AG04449 (cell line): ENCODE measurements at regions not wholly inside any gene's neighbourhood (a gene's known extent, or its start where the extent isn't known, plus 50 kb on each side); places are given as distances from the start of the nearest gene placed in this dataset.

Source experiments
- CTCF ChIA-PET: fragments of 350-600 bp; formaldehyde crosslinking; extraction: SDS; loops from one replicate; lab custom pipeline; 2021; ENCODE audit warnings: antibody characterized with exemption; lab: Yijun Ruan, JAX
- POLR2A ChIA-PET: fragments of 400-600, 350-600 bp; formaldehyde crosslinking; extraction: SDS; loops from one replicate; lab custom pipeline; 2020; ENCODE audit warnings: antibody characterized with exemption, inconsistent platforms; lab: Yijun Ruan, JAX
- DNase-seq: peaks from one replicate; pipeline ENCODE4 v3.0.0-alpha.2; 2010; ENCODE audit warnings: low read depth, low spot score
- H3K4me3 ChIP-seq: 2 replicates; pipeline ENCODE4 v1.5.1; 2011; ENCODE audit warnings: low read depth, mild to moderate bottlenecking, control low read depth, low read length
- TF ChIP-seq, protein P1 (sequence below): IDR thresholded peaks from one replicate; pipeline ENCODE4 v1.5.1; 2011; ENCODE audit warnings: mild to moderate bottlenecking, moderate library complexity, low read length, control low read depth, inconsistent platforms; ENCODE audit not compliant: insufficient read depth; ENCODE audit errors: missing control alignments

DNA sequence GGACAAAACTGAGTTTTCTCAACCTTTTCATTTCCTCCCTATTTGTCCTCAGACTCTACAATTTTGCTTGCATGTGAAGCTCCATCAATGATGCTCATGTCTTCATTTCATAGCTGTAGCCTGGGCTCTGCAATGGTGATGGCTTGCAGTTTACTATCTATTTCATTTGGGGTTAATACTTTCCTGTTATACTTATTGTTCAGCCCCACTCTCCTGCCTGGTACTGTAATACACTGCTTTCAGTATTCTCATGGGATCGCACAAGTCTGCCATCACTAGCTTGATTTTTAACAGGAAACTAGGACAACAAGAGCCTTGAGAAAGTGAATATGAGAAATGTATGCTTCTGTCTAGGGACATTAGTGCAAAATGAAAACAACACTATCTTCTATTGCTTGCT is 84.2 kb upstream of the SEMA6A start:
- POLR2A ChIA-PET = no interaction called here
- TF ChIP-seq, protein P1, sequence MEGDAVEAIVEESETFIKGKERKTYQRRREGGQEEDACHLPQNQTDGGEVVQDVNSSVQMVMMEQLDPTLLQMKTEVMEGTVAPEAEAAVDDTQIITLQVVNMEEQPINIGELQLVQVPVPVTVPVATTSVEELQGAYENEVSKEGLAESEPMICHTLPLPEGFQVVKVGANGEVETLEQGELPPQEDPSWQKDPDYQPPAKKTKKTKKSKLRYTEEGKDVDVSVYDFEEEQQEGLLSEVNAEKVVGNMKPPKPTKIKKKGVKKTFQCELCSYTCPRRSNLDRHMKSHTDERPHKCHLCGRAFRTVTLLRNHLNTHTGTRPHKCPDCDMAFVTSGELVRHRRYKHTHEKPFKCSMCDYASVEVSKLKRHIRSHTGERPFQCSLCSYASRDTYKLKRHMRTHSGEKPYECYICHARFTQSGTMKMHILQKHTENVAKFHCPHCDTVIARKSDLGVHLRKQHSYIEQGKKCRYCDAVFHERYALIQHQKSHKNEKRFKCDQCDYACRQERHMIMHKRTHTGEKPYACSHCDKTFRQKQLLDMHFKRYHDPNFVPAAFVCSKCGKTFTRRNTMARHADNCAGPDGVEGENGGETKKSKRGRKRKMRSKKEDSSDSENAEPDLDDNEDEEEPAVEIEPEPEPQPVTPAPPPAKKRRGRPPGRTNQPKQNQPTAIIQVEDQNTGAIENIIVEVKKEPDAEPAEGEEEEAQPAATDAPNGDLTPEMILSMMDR = no peak
- no peak overlapping the region for H3K4me3 ChIP-seq
- DNase-seq = no peak
- CTCF ChIA-PET = no interaction called here

DNA sequence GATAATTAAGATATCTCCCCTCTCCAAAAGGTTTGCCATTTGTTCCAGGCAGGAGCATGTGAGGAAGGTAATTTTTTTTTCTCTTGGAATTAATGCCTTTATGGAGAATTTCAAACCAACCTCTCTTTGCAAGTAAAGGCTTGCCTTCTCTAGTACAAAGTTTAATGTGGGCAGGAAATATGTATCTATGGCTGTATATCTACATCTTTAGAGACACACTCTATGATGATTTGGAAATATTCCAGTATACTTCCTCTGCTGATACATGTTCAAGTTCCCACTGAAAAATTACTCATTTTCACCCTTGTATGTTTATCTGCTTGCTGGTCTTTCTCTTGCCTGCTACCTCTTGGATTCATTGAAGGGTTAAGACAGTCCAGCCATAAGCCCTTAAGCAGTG is 83.5 kb upstream of the SEMA6A start:
- DNase-seq = no peak
- TF ChIP-seq, protein P1 = no peak
- CTCF ChIA-PET = no interaction called here
- POLR2A ChIA-PET = no interaction called here
- no peak overlapping the region for H3K4me3 ChIP-seq

GRCh38 chr5:116655431-116655830 is 80.8 kb upstream of the SEMA6A start:
- TF ChIP-seq, protein P1 = no peak
- CTCF ChIA-PET = no interaction called here
- POLR2A ChIA-PET = no interaction called here
- no peak overlapping the region for H3K4me3 ChIP-seq
- DNase-seq = no peak

DNA sequence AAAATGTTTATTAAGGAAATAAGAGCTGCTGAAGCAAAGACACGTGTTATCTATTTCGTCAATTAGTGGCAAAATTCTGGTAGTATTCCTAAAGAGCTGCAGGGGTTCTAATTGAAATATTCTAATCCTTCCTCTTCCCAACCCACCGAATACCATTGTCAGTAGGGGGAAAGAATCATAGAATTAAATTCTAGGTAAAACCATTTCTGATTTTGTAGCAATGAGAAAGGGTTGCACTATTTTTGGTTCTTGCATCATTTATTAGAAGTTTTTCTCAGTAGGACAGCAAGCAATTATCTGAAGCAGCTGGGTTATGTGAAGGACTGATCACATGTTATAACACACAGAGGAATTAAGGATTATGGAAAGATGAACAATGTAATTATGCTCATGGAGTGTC is 80.3 kb upstream of the SEMA6A start:
- POLR2A ChIA-PET = no interaction called here
- CTCF ChIA-PET = no interaction called here
- TF ChIP-seq, protein P1 = no peak

DNA sequence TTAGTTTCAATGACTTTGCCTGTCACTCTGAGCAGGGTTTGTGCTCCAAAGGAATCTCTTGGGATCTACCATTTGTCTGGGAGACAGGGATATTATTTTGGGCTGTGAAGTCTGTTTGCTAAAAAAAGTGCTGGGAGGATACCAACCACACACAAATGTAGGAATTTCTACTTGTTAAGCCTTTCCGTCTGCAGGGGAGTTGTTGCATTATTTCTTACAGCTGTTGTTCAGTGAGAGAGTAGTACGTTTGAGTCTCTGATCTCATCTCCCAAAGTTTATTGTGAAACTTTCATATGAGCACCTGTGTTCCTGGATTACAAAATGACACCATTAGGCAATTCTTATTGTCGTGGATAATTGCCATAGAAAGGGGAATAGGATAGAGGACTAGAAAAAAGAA is 78.3 kb upstream of the SEMA6A start:
- ChIA-PET CTCF (no interaction called here), POLR2A (no interaction called here)
- TF ChIP-seq, protein P1 = no peak
- DNase-seq = no peak
- no peak overlapping the region for H3K4me3 ChIP-seq

More for the DNA sequence above, 80.3 kb upstream of the SEMA6A start:
- no peak for DNase-seq
- no peak overlapping the region for H3K4me3 ChIP-seq

GRCh38 chr5:116652196-116652729 is 77.6 kb upstream of the SEMA6A start:
- no peak overlapping the region for H3K4me3 ChIP-seq
- DNase-seq = no peak
- ChIA-PET POLR2A (no interaction called here), CTCF (no interaction called here)
- TF ChIP-seq, protein P1 = no peak
